Keratinocyte (primary cell): ENCODE measurements at regions not wholly inside any gene's neighbourhood (a gene's known extent, or its start where the extent isn't known, plus 50 kb on each side); places are given as distances from the start of the nearest gene placed in this dataset.

Experiments used
- CTCF ChIP-seq, 3 experiments: IDR thresholded peaks in 1 of 3; conservative IDR thresholded peaks in 1 of 3; optimal IDR thresholded peaks in 1 of 3; 2 replicates in 2 of 3; 3 replicates in 1 of 3; pipeline versions ENCODE3 to v1.5.1; 2011; ENCODE audit warnings: low read length in 3 of 3, mild to moderate bottlenecking in 3 of 3, moderate library complexity in 2 of 3, control low read depth in 1 of 3, inconsistent platforms in 1 of 3; ENCODE audit not compliant: insufficient read depth in 2 of 3; ENCODE audit errors: extremely low read depth in 1 of 3
- EZH2 ChIP-seq: IDR thresholded peaks from one replicate; pipeline ENCODE4 v1.6.1; 2012; ENCODE audit warnings: inconsistent platforms, mild to moderate bottlenecking, low read length, moderate library complexity

- TF ChIP-seq CTCF (optimal IDR thresholded peaks at IDR 0.05 in 1 of 3, IDR thresholded peaks at IDR 0.05 in 1 of 3, conservative IDR thresholded peaks at IDR 0.05 in 1 of 3; ENCODE audit: extremely low read depth in 1 of 3, insufficient read depth in 2 of 3, low read length in 3 of 3), result no peak
- no peak for TF ChIP-seq EZH2
These were observed 942.9 kb upstream of the LRRN3 start for GRCh38 chr7:110148054-110148453.
